Vagina (tissue), 2 donors: ENCODE measurements at regions not wholly inside any gene's neighbourhood (a gene's known extent, or its start where the extent isn't known, plus 50 kb on each side); places are given as distances from the start of the nearest gene placed in this dataset.
"Not testable (repeated sequence)": the region's sequence is repeated elsewhere in the genome, so short reads cannot be mapped to it uniquely, and the experiment has no call there.

Experiments used
- DNase-seq, 2 donors: peaks; one replicate each; pipeline ENCODE4 v3.0.0-alpha.2; 2017; ENCODE audit errors: extremely low spot score in 2 of 2
- H3K27ac ChIP-seq: fragments of 200-600 bp; sonication (generic); one replicate; pipeline ENCODE4 v1.5.1; 2019
- H3K27me3 ChIP-seq: fragments of 200-600 bp; sonication (generic); one replicate; pipeline ENCODE4 v1.5.1; 2019
- H3K36me3 ChIP-seq, 2 donors: fragments of 200-600 bp; sonication (generic); one replicate each; pipeline ENCODE4 v1.5.1; 2017 to 2019
- H3K4me1 ChIP-seq: fragments of 200-600 bp; sonication (generic); one replicate; pipeline ENCODE4 v1.5.1; 2019
- H3K4me3 ChIP-seq, 2 donors: fragments of 200-600 bp; sonication (generic); 1 replicate in 1 of 2; 2 replicates in 1 of 2; pipeline ENCODE4 v1.5.1; 2016 to 2019
- H3K9me3 ChIP-seq: fragments of 200-600 bp; sonication (generic); one replicate; pipeline ENCODE4 v1.5.1; 2019
- CTCF ChIP-seq, 3 experiments: fragments of 450-650 bp in 2 of 3; fragments of 200-600 bp in 1 of 3; sonication (generic) in 1 of 3; IDR thresholded peaks; one replicate each; pipeline ENCODE4 v1.5.1; 2017 to 2019; ENCODE audit warnings: antibody characterized with exemption in 3 of 3, mild to moderate bottlenecking in 2 of 3, moderate library complexity in 2 of 3
- POLR2A ChIP-seq, 2 donors: fragments of 450-650 bp; IDR thresholded peaks; one replicate each; pipeline ENCODE4 v1.6.1; 2017; ENCODE audit warnings: antibody characterized with exemption in 2 of 2, mild to moderate bottlenecking in 2 of 2, moderate library complexity in 2 of 2
- POLR2AphosphoS5 ChIP-seq, 2 donors: sonication (generic); formaldehyde crosslinking; IDR thresholded peaks; one replicate each; pipeline ENCODE4 v1.9.0; 2017; ENCODE audit warnings: antibody characterized with exemption in 2 of 2, mild to moderate bottlenecking in 2 of 2, low read depth in 1 of 2; ENCODE audit not compliant: insufficient read depth in 1 of 2
- intact Hi-C: fragments of 100-400 bp; cut with DNase I; formaldehyde crosslinking; loops from one replicate; pipeline ENCODE4 v1.15.1; 2023

DNA sequence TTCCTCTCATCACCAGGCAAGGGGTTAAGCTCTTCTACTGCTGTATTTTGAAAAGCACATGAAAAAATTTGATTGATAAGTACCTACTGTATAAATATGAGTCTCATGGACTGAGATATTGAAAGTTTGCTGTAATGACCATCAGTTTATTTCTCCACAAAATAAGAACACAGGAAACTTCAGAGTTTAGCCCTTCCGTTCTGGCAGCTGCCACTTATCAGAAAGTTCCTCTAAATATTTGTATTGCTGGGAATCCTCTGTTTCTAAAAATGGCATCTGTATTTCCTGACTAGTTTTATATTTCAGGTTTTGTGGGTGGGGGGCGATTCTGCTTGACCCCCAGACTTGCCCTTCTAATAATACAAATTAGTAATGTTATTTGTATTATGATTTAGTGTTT is 92.0 kb downstream of the LYZL2 start:
- intact Hi-C loops, result no loop called here
- H3K4me1 ChIP-seq, result no peaks in the 10 kb centered on the region
- H3K4me3 ChIP-seq, result no peak overlapping the region
- H3K27me3 ChIP-seq, result no peaks in the 10 kb centered on the region
- TF ChIP-seq POLR2AphosphoS5 (IDR thresholded peaks at IDR 0.05; ENCODE audit: insufficient read depth in 1 of 2, low read depth in 1 of 2) (no peak), CTCF (IDR thresholded peaks at IDR 0.05) (no peak), POLR2A (IDR thresholded peaks at IDR 0.05) (no peak)
- no peaks in the 10 kb centered on the region for H3K9me3 ChIP-seq
- DNase-seq, result no peak
- peak overlapping the region; percentile 12 for H3K27ac ChIP-seq
- H3K36me3 ChIP-seq, result no peaks in the 10 kb centered on the region

- H3K27ac ChIP-seq, result peak overlapping the region; percentile 9
- H3K4me1 ChIP-seq, H3K36me3 ChIP-seq, H3K9me3 ChIP-seq, DNase-seq, intact Hi-C loops, H3K4me3 ChIP-seq, H3K27me3 ChIP-seq: not testable (repeated sequence)
These were observed 92.4 kb downstream of the LYZL2 start for GRCh38 chr10:30537158-30537557.

DNA sequence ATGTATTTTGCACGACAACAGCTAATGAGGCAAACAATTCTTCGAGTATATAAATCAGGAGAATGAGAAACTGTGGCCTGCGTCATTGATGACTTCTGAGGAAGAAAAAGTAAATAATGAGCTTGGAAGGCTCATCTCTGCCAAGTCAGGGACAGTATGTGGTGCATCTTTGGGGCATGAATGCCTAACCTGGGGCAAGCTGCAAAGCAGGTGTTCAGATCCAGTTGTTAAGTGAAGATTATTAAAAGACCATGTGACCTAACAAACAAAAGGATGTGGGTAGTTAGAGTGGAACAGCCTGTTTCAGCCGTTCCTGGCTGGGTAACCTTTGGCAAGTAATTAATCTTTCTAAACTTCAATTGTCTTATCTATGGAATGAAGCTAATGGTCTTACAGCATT is 93.0 kb downstream of the LYZL2 start:
- TF ChIP-seq POLR2A (IDR thresholded peaks at IDR 0.05) (no peak), CTCF (IDR thresholded peaks at IDR 0.05) (no peak), POLR2AphosphoS5 (IDR thresholded peaks at IDR 0.05; ENCODE audit: insufficient read depth in 1 of 2, low read depth in 1 of 2) (no peak)
- Histone ChIP-seq H3K27ac (peak overlapping the region; percentile 9), H3K4me1 (no peaks in the 10 kb centered on the region), H3K9me3 (no peaks in the 10 kb centered on the region), H3K27me3 (no peaks in the 10 kb centered on the region), H3K4me3 (no peak overlapping the region), H3K36me3 (no peaks in the 10 kb centered on the region)
- DNase-seq, result no peak
- intact Hi-C loops, result no loop called here

DNA sequence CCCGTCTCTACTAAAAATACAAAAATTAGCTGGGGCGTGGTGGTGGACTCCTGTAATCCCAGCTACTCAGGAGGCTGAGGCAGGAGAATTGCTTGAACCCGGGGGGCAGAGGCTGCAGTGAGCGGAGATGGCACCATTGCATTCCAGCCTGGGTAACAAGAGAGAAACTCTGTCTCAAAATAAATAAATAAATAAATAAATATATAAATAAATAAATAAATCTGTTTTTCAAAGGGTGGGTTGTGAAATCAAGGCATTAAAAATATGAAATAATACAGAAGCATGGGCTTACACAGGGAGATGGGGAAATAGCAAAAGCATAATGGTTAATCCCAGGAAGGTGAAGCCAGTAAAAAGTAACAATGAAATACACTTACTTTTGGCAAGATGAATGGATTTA is 93.9 kb downstream of the LYZL2 start:
- H3K4me1 ChIP-seq, result no peaks in the 10 kb centered on the region
- no peak overlapping the region for H3K27ac ChIP-seq
- no peaks in the 10 kb centered on the region for H3K9me3 ChIP-seq
- H3K4me3 ChIP-seq, result no peak overlapping the region
- intact Hi-C loops, result no loop called here
- no peaks in the 10 kb centered on the region for H3K36me3 ChIP-seq
- no peak for DNase-seq
- H3K27me3 ChIP-seq, result no peaks in the 10 kb centered on the region
- TF ChIP-seq POLR2AphosphoS5 (IDR thresholded peaks at IDR 0.05; ENCODE audit: insufficient read depth in 1 of 2, low read depth in 1 of 2), result no peak
- TF ChIP-seq CTCF (IDR thresholded peaks at IDR 0.05), result no peak
- TF ChIP-seq POLR2A (IDR thresholded peaks at IDR 0.05), result no peak

- TF ChIP-seq POLR2A (IDR thresholded peaks at IDR 0.05), result no peak
- TF ChIP-seq CTCF (IDR thresholded peaks at IDR 0.05), result peak; percentile 83 to 88 (median 84)
- peak in 1 of 2 donors; percentile 23 for TF ChIP-seq POLR2AphosphoS5 (IDR thresholded peaks at IDR 0.05; ENCODE audit: insufficient read depth in 1 of 2, low read depth in 1 of 2)
- no peak overlapping the region for H3K4me3 ChIP-seq
- H3K27me3 ChIP-seq, result no peaks in the 10 kb centered on the region
- intact Hi-C loops, result loop anchor here (5.0 kb wide), 1 partner anchor 117 kb away; no protein-coding TSS in a partner anchor
- no peaks in the 10 kb centered on the region for H3K36me3 ChIP-seq
- no peaks in the 10 kb centered on the region for H3K4me1 ChIP-seq
- H3K9me3 ChIP-seq, result no peaks in the 10 kb centered on the region
- H3K27ac ChIP-seq, result no peak overlapping the region
- DNase-seq, result no peak
These were observed 94.9 kb downstream of the LYZL2 start for GRCh38 chr10:30534465-30535144.
